Breast epithelium (tissue), 4 donors: ENCODE measurements at regions not wholly inside any gene's neighbourhood (a gene's known extent, or its start where the extent isn't known, plus 50 kb on each side); places are given as distances from the start of the nearest gene placed in this dataset.

Experiments used
- DNase-seq, 2 donors: peaks; one replicate each; pipeline ENCODE4 v3.0.0-alpha.2; 2019; ENCODE audit warnings: low spot score in 2 of 2
- H3K27ac ChIP-seq, 2 donors: fragments of 200-600 bp; sonication (generic) in 1 of 2; one replicate each; pipeline ENCODE4 v1.5.1; 2016 to 2019; ENCODE audit warnings: mild to moderate bottlenecking in 1 of 2
- H3K27me3 ChIP-seq, 2 donors: fragments of 200-600 bp; sonication (generic) in 1 of 2; one replicate each; pipeline versions ENCODE4 v1.5.1 to v1.6.0; 2017 to 2019; ENCODE audit warnings: control low read depth in 1 of 2, mild to moderate bottlenecking in 1 of 2
- H3K36me3 ChIP-seq: fragments of 200-600 bp; one replicate; pipeline ENCODE4 v1.5.1; 2019
- H3K4me1 ChIP-seq, 2 donors: fragments of 200-600 bp; sonication (generic); one replicate each; pipeline ENCODE4 v1.5.1; 2016 to 2019; ENCODE audit warnings: control low read depth in 1 of 2
- H3K4me3 ChIP-seq, 3 donors: fragments of 200-600 bp; sonication (generic); 1 replicate in 2 of 3; 2 replicates in 1 of 3; pipeline ENCODE4 v1.5.1; 2016 to 2019; ENCODE audit warnings: mild to moderate bottlenecking in 3 of 3, moderate library complexity in 2 of 3
- H3K9me3 ChIP-seq, 2 donors: fragments of 200-600 bp; sonication (generic) in 1 of 2; one replicate each; pipeline ENCODE4 v1.5.1; 2016 to 2019; ENCODE audit warnings: control low read depth in 1 of 2
- CTCF ChIP-seq, 3 donors: fragments of 450-650 bp; IDR thresholded peaks; one replicate each; pipeline ENCODE4 v1.5.1; 2016 to 2017; ENCODE audit warnings: antibody characterized with exemption in 3 of 3, mild to moderate bottlenecking in 3 of 3, moderate library complexity in 3 of 3
- POLR2A ChIP-seq: fragments of 450-650 bp; IDR thresholded peaks from one replicate; pipeline ENCODE4 v1.6.1; 2016; ENCODE audit warnings: antibody characterized with exemption, mild to moderate bottlenecking, moderate library complexity
- POLR2AphosphoS5 ChIP-seq, 3 donors: sonication (generic); formaldehyde crosslinking; IDR thresholded peaks; one replicate each; pipeline ENCODE4 v1.6.1; 2017; ENCODE audit warnings: antibody characterized with exemption in 3 of 3
- intact Hi-C: fragments of 100-400 bp; cut with DNase I; formaldehyde crosslinking; loops from one replicate; pipeline ENCODE4 v1.15.1; 2023; ENCODE audit warnings: low total_unique reads

GRCh38 chr13:34361560-34361959, 543.6 kb downstream of the RFC3 start:
- intact Hi-C loops, result no loop called here
- no peak for DNase-seq
- Histone ChIP-seq H3K36me3 (no peaks in the 10 kb centered on the region), H3K9me3 (no peaks in the 10 kb centered on the region), H3K27me3 (no peaks in the 10 kb centered on the region), H3K4me3 (no peak overlapping the region), H3K4me1 (no peaks in the 10 kb centered on the region), H3K27ac (peak overlapping the region in 1 of 2 donors; percentile 25)
- TF ChIP-seq POLR2AphosphoS5 (IDR thresholded peaks at IDR 0.05) (no peak), POLR2A (no peak), CTCF (IDR thresholded peaks at IDR 0.05) (no peak)

DNA sequence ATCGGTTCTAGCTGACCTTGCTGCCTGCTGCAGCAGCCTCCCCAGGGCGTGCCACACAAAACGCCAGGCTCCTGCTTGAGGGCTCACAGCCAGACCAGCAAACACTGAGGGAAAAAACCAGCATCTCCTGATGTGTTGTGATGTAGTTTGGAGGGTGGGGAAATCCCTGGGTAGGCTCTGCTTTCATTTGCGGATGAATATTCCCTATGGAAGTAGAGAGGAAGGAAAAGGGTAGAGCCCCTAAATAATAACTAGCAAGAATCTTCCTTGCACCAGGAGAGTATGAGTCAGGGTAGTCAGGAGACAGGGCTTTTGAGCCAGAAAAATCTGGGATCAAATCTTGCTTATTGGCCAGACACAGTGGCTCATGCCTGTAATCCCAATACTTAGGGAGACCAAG, 545.3 kb downstream of the RFC3 start:
- Histone ChIP-seq H3K9me3 (no peaks in the 10 kb centered on the region), H3K4me1 (no peaks in the 10 kb centered on the region), H3K36me3 (no peaks in the 10 kb centered on the region), H3K27me3 (no peaks in the 10 kb centered on the region), H3K27ac (no peak overlapping the region), H3K4me3 (no peak overlapping the region)
- DNase-seq, result no peak
- TF ChIP-seq CTCF (IDR thresholded peaks at IDR 0.05) (no peak), POLR2AphosphoS5 (IDR thresholded peaks at IDR 0.05) (no peak), POLR2A (no peak)
- intact Hi-C loops, result no loop called here

DNA sequence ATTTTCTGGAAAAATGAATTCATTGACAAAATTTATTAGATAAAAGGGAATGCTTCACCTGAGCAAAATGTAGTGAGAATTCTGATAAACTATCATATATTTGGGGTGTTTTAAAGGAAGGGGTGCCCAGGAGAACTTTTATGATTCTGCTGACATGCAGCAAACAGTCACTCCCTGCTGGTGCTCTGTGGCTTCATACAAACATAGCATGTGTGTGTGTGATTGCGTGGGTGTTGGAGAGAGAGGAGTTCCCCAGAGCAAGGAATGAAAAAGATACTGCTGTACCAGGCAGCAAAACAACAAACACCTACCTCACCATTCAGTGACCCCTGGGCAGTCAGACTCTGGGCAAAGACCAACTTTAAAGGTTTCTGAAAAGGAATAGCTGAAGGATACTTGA, 546.7 kb downstream of the RFC3 start:
- intact Hi-C loops, result no loop called here
- no peak overlapping the region for H3K4me3 ChIP-seq
- no peaks in the 10 kb centered on the region for H3K9me3 ChIP-seq
- TF ChIP-seq POLR2AphosphoS5 (IDR thresholded peaks at IDR 0.05) (no peak), CTCF (IDR thresholded peaks at IDR 0.05) (no peak), POLR2A (no peak)
- H3K27ac ChIP-seq, result no peak overlapping the region
- H3K27me3 ChIP-seq, result no peaks in the 10 kb centered on the region
- DNase-seq, result no peak
- H3K36me3 ChIP-seq, result no peaks in the 10 kb centered on the region
- no peaks in the 10 kb centered on the region for H3K4me1 ChIP-seq

DNA sequence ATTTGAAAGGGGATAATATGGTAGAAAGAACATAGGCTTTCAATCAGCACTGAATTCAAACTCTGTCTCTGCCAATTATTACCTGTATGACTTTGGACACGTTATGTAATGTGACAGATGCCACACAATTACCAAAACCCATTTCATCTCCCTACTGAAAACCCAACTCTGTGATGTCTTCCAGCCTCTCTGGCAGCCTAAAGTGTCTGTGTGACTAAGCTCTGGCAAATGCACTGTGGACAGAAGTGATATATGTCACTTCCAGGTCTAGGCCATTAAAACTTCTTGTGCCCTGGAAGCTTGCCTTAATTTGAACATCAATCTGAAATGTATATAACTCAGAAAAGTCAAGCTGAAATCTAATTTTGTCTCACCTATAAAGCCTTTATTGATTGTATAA, 552.0 kb downstream of the RFC3 start:
- H3K9me3 ChIP-seq, result no peaks in the 10 kb centered on the region
- intact Hi-C loops, result no loop called here
- TF ChIP-seq CTCF (IDR thresholded peaks at IDR 0.05) (no peak), POLR2A (no peak), POLR2AphosphoS5 (IDR thresholded peaks at IDR 0.05) (no peak)
- H3K36me3 ChIP-seq, result no peaks in the 10 kb centered on the region
- H3K4me1 ChIP-seq, result no peaks in the 10 kb centered on the region
- H3K4me3 ChIP-seq, result no peak overlapping the region
- H3K27me3 ChIP-seq, result no peaks in the 10 kb centered on the region
- H3K27ac ChIP-seq, result no peak overlapping the region
- DNase-seq, result no peak

DNA sequence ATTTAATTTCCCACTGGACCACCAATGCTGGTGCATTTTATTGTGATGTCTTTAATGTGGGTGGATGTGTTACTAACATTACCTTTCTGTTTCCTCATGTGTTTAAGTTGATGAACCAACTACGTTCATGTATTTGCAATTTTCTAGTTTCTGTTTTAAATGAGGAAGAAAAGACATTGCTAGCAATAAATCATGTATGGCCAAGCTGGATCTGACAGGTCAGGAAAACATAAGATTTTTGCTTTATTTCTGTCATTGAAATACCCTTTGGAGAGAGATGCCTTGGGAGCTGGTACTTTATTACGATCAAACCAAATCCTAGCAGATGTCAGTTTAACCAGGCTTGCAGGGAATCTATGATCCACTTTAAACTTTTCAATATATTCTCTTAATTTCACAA, 553.2 kb downstream of the RFC3 start:
- no peaks in the 10 kb centered on the region for H3K36me3 ChIP-seq
- no peak for TF ChIP-seq POLR2AphosphoS5 (IDR thresholded peaks at IDR 0.05)
- TF ChIP-seq POLR2A, result no peak
- TF ChIP-seq CTCF (IDR thresholded peaks at IDR 0.05), result no peak

More for the DNA sequence above, 553.2 kb downstream of the RFC3 start:
- Histone ChIP-seq H3K4me1 (no peaks in the 10 kb centered on the region), H3K27ac (no peak overlapping the region), H3K9me3 (no peaks in the 10 kb centered on the region), H3K27me3 (no peaks in the 10 kb centered on the region), H3K4me3 (no peak overlapping the region)
- DNase-seq, result no peak
- intact Hi-C loops, result no loop called here
